NCI-H226 (cell line): ENCODE measurements at regions not wholly inside any gene's neighbourhood (a gene's known extent, or its start where the extent isn't known, plus 50 kb on each side); places are given as distances from the start of the nearest gene placed in this dataset.

Experiments used
- DNase-seq: peaks from one replicate; pipeline ENCODE4 v3.0.0-alpha.2; 2015

DNA sequence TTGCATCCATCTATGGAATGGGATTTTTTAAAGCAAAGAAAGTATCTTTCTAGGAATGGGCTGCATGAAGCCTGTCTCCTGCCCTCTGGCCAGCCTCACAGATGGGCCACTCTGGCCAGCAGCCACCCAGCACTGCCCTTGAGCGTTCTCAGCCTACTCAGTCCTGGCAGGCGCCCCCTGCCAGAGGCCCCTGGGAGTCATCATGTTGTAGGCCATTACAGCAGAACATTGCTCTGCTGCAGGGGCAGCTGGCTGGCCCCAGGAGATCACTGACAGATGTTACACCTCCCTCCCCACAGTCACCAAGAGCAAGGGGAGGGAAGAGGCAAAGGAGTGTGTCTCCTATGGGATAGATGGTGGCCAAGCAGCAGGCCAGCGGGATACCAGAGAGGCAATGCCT lies 363.7 kb downstream of the NXPE2 start:
- no peak for DNase-seq

DNA sequence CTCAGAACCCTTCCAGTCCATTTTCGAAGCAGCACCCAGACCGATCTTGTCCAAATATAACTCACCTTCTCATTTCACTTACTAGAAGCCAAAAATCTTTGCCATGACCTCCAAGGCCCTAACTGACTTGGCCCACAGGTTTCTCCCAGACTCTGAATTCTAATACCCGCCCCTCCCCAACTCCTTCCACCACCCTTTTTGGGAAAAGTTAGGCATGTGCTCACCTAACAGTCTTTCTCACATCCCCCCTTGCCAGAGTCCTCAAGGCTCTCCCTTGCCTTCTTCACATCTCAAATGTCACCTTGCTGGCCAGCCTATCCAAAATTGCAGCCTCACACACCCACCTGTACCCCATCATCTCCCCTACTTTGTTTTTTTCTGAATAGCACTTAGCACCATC lies 369.3 kb downstream of the NXPE2 start:
- no peak for DNase-seq

DNA sequence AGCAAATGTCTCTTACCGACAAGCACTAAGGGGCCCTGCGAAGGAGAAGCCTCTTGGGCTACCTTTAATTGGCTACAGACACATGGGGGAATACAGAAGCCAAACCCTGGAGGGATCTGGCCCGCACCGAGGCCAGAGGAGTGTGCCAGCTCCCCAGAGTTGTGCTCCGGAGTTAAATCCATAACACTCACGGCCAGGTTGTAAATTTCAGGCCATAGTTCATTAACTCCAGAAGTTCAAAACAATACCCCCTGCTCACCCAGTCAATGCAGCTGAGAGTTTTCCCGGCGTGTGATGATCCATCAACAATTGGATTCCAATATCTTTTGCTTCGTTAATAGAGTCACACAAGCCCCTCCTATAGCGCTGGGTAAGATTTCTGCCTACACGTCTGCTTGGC lies 371.5 kb downstream of the NXPE2 start:
- no peak for DNase-seq

DNA sequence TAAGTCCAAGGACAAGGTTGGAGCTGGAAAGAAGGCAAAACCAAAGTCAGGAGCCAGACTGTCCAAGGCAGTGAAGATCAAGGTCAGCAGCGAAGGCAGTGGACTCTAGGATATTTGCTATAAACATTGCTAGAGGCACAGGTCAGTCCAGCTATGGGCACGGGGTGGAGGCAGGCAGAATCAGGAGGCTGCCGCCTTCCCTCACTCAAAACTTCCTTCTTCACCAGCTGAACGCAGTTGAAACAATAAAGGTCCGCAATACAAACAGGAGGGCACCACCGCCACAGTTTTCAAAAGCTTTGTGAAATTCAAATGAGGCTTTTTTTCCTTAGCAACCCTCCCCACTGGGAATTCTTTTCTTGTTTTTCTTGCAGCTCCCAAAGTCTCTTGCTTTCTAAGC lies 372.4 kb downstream of the NXPE2 start:
- DNase-seq: no peak

DNA sequence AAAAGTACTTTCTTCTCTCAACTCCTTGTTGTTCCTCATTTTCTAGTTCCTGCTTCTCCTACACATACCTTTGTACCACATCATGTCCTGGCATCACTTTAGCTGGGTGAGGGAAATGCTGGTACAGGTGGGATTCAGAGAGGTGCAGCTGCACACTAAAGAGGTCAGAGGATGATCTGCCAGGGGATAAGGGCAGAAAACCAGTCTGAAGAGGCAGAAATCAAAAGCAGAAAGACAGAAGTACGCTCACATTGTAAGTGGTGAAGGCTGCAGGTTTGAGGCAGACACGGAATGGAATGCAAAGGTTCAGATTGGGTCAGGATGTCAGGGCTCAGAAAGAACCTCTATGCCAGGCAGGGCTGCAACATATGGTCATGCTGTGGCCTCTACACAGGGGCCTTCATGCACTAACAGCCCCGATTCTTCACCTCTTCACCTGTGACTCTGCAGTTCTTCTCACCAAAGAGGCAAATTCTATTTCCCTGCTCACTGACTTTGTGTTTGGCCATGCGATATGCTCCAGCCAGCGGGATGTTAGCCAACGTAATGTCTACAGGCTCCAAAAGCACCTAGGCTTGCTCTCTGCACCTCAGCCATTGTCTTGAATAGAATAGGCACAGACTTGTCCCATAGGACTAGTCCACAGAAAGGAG lies 373.7 kb downstream of the NXPE2 start:
- no peak for DNase-seq

DNA sequence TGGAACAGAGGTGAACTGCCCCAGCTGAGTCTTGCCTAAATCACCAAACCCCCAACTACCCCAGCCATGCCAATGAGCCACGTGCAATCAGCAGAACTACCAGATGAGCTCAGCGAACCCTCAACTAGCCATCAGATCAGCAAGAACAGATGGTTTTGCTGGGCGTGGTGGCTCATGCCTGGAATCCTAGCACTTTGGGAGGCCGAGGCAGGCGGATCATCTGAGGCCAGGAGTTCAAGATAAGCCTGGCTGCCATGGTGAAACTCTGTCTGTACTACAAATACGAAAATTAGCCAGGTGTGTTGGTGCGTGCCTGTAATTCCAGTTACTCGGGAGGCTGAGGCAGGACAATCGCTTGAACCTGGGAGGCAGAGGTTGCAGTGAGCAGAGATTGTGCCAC lies 374.3 kb downstream of the NXPE2 start:
- no peak for DNase-seq

DNA sequence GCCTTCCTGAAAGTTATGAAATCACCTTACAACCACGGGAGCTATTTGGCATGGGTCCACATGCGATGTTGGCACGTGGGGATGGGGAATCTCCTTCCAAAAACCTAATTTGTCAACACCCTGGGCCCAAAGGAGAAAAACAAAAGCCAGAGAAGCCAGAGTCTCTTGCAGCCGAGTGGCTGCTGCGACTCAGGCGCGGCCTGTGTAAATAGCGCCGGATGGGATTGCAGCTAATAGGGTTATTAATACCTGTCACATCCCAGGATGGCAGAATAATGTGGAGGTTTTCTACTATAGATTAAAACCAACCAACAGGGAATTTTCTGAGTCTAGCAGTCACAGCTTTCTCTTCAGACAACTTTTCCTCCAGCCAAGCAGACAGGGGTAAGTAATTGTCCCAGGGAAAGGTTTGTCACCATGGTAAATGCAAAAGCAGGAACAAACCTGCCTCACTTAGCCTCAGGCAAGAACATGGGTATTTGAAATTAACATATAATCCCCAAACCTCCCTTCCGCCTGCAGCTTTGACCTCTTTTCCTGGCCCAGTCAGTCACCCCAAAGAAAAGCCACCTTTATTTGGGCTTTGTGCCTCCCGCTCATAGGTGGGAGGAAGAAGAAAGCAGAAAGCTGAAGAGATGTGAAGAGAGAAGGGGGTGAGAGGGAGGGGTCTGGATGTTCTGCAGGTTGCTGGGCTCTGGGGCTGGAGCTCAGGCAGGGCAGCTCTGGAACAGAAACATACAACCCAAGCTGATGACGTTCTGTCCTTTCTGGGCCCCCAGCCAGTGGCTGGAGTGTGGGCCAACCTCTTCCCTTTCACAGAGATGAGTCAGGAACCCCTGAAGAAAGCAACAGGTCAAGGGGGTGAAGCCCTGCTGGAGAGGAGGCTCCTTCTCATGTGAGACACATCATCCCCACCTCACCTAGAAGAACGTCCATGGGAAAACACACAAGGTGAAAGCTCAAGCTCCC lies 376.5 kb downstream of the NXPE2 start:
- no peak for DNase-seq

DNA sequence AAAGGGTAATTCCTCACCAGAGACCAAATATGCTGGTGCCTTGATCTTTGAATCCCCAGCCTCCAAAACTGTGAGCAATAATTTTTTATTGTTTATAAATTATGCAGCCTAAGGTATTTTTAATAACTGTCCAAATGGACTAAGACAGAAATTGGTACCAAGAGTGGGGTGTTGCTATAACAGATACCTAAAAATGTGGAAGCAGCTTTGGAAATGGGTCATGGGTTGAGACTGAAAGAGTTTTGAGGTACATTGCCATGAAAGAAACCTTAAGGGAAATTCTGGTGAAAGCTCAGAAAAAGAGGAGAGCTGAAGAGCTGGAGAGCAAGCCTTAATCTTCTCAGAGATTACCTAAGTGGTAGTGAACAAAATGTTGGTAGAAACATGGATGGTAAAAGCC lies 378.2 kb downstream of the NXPE2 start:
- no peak for DNase-seq

DNA sequence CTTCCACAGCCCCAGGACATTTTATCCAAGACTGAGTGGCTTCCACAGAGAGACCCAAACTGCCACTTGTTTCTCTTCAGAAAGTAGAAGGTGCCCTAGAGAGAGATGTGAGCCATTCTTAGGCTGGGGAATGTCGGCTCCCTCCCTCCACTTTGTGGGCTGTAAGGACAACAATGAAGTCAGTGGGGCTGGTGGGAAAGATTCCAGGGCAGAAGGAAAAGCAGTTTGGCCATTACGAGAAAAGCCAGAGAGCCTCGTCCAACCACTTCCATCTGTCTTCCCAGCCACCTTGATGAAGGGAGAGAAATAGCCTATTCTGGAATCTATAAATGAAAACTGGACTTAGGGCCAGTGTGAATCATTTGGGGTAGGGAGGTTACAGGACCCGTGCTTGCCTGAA lies 382.5 kb downstream of the NXPE2 start:
- no peak for DNase-seq

DNA sequence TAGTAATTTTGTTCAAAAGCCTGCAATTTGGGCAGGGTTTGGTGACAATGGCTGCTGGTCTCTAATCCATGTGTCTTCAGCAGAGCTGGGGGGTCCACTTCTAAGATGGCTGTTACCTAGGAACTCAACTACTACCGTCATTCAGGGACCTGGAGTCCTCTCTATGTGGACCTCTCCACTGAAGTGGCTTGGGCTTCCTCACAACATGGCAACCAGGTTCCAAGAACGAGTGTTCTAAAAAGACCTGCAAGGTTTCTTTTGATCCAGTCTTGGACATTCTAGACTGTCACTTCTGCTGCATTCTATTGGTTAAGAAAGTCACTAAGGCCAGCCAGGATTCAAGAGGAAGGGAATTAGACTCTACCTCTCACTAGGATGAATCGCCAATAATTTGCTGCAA lies 387.0 kb downstream of the NXPE2 start:
- DNase-seq: no peak

DNA sequence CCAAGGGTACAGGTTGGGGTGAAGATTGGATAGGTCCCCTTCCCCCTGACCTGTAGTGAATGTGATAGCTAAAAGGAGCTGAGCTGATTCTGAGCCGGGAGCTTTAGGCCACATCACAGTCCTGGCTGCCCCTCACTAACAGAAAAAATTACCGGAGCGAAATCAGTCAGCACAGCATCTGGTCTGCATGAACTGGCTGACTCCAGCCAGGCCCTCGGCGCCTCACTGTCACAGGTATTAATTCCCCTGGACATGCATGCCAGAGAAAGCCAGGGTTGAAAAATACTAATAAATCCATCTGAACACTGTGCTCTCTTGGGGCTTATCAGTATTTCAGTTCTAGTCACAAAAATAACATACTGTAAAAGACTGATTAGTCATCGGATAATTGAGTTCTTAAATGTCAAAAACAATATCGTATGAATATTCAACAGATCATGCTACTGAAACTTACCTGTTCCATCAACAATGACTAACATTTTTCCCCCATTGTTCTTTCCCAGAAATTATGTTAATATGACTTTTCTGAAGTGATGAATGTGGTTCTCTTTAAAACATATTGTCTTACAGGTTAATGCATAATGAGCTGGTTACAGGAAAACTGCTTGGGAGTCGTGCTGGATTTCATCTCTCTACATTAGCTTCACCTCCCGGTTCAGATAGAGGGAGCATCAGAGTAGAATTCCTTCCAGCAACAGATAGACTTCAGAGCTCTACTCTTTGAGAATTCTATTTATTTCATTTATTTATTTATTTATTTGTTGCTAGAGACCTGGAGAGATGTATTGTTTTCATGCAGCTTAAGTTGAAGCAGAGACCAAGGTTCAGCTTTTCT lies 387.7 kb downstream of the NXPE2 start:
- no peak for DNase-seq

DNA sequence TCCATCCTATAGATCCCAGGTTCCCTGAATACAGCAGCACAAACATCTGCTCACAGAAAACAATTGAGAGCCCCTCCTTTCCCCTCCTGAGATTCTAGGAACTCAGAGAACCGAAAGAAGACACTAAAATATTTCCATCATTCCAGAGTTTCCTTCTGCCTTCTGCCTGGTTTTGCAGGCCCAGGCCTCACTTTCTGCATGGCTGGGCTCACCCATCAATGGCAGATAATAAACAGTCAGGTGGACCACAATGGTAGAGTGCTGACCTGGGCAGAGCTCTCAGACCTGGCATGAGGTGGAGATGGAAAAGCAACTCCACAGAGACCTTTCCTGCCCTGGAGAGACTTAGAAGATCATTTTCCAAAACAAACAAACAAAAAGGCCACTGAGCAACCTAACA lies 389.1 kb downstream of the NXPE2 start:
- no peak for DNase-seq

DNA sequence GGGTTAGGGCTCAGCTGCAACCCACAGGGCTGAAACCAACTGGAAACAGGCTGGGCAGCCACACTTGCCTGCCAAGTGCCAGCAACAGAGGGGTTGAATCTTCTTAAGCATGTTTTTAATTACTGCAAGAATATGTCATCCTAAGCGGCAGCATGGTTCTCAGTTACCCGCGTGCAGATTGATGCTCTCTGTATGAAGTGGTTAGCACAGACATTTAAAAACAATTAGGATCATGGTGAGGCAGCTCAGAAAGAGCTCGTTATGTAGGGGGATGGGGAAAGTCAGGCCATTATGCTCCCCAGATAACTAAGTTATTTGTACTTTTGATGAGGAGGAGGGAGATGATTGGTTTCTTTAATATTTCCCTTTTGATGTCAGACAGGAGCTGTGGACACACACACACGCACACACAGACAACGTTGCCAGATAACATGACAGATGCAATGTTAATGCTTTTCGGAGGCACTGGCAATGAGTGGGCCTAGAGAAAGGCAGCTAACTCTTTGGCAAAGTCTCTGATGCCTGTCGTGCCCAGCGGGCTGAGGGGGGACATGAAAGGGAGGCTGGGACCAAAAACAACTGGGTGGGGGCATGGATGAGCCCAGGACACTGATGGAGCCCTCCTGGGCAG lies 389.7 kb downstream of the NXPE2 start:
- no peak for DNase-seq

DNA sequence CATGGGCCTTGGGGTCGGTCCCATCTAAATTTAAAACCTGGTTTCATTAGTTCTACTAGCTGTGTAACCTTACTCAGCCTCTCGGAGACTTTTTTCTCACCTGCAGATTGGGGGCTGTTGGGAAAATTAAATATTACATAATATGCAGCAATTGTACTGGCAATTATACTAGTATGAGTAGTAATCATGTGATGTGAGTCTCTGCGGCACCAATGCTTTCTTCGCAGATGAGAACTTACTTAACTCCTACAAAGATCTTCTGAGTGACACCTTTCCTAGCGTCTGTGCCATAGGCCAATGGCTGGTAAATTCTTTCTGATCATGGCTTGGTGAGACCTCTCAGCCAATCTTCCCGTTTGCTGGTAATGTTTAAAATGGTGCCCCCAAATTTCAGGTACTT lies 391.3 kb downstream of the NXPE2 start:
- DNase-seq: no peak

DNA sequence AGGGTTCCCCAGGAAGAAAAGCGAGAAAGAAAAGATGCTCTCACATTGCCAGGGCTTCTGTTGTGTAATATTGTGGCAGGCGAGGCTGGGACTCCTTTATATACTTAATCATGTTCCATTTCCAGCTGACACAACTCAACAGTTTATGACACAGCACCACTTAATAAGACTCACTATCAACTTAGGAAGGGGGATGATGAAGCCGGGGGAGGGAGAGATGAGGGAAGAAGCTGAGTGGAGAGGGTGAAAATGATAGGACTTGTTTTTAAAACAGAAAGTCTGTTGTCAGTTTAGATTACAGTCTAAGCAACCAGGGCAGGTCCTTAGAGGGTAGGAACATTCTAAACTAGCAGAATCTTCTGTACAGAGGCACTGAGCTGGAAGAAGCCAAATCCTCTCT lies 397.0 kb downstream of the NXPE2 start:
- no peak for DNase-seq

DNA sequence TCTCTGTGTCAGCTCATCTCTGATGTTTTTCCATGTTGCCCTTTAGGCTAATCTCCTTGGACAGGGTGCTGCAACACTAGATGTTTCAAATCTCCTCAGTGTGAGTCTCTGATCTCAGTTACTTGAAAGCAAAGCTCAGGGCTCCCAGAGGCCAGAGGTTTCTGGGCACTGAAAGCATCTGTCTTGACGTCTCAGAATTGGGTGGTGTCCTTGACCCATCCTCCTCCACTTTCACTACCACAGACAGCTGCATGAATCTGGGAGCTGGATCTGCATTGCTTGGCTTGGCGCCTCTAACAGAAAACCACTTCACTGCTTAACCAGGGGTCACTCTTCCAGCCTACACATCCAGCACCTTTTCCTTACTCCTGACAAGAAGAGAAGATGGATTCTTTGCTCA lies 399.4 kb downstream of the NXPE2 start:
- no peak for DNase-seq

DNA sequence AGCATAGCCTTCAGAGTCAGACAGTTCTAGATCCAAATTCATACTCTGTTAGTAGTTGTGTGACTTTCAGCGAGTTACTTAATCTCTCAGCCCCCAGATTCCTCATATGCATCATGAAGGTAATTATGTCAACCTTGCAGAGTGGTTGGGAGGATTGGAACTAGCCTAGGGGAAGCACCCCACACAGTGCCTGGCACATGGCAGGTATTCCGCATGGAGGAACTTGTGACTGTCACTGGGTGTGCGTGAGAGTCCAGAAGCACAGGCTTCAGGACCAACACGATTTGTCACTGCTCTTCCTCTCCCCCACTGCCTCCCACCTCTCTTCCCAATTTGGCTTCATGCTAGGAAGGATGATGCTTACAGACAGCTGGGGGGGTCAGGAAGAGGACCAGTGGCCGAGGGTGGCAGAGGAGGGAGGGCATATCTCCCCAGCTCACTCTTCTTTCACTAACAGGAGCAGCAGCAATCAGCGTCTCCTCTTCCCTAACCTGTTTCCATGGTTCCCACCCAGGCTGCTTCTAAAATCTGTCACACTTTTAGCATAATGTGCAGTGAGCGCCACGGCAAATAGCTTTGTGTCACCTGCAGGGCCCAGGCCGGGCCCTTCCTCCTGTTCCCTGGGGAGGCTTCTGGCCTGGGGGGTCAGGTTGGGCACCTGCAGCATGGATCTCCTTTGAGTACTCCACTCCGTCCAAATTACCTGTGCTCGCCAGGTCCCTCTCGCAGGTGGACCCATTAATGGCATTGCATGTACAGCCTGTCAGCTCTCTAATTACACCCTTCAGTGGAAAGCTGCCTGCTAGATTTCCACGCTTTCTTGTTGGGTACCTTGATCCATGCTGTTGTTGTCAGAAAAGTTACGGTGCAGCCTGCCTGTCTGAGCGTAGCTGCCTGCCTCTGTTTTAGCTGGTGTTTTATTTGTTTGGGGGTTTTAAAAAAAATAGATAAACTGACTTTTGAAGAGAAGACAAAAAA lies 400.4 kb downstream of the NXPE2 start:
- DNase-seq: no peak

DNA sequence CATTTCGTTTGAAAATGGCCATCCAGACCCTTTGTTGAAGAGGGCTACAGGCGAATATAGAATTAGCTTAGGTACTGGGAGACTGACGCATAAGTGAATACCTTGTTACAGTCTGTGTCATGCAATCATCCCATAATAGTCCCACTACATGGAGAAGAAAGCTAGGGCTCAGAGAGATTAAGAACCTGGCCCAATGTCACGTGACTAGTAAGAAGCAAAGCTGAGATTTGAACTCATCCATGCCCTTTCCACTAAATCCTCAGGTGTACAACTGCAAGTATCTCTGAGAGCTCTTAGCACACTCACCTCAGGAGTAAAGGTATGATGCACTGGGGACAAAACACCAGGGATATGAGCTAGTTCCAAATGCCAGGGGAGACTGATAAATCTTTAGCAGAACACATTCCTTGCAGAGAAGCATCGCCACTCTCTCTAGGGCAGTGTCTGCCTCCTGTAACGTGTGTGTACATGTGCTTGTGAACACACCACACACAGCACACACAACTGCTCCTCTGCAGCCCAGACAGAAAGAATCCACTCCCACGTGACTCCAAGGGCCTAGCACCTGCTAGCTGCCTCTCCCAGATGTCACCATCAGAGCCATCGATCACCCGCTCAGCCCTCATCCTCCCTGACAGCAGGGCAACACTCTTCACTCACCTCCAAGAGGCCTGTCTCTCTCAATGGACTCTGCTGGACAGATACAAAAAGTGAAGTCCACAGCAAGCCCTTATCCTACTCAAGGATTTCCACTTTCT lies 402.8 kb downstream of the NXPE2 start:
- no peak for DNase-seq

DNA sequence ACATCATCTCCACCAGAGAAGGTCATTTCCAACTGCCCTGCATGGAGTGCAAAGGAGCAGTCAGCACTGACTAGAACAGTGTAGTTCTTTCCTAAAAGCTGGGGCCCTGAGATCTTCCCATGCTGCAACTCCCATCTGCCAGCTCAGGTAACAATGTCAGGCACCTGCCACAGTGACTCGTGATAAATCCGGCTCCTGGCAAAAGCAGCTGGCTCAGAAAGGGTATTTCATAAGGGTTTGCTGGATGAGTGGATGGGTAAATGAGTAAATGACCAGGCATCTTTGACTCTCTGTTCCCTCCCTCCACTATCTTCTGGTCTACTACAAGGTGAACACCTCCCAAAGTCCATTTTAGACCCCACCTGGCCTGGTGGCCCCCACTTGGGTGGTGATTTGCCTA lies 403.6 kb downstream of the NXPE2 start:
- DNase-seq: no peak

DNA sequence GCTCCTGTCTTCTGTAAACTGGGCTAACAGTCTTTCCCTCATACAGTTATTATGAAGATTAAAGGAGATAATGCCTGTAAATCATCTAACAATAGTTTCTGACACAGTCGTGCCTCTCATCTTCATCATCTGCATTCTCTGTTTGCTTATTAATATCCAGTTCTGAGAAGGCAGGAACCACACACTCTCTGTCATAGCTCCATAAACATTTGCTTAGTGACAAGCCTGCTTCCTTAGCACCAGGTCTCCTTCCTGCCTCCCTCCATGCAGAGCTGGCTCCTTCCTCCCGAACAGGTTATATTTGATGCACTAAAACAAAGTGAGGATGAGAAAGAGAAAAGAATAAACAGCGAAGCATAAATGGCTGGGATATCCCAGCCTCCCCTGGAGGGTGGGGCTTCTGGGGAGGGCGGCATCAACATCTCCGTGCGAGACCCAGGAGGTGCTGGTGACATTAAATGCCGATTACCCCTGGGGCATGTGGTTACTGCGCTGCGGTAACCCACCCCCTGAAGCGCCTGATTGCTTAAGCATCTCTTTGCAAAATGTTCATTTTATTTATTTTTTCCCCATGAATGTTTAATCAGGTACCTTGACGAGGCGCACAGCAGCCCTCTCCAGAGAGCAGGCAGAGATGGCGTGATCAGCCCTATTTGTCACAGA lies 404.9 kb downstream of the NXPE2 start:
- DNase-seq: no peak

DNA sequence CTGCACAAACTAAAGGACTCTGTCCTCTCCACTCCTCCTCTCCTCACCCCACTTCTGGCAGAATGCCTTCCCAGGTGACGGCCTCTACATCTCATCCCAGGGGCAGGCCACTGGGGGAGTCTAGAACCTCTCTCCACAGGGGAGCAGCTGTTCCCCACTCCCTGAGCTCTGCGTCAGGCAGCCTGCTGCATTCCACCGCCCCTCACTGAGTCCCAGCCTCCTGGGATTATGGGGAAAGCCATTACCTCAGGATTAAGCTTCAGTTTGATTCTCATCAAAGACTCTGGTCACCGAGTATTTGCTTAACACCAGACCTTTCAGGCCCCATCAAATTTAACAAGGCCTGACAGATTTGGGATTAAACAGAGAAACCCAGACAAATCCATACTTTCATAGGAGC lies 405.9 kb downstream of the NXPE2 start:
- no peak for DNase-seq
